Adrenal gland (tissue), 9 donors: ENCODE measurements at regions not wholly inside any gene's neighbourhood (a gene's known extent, or its start where the extent isn't known, plus 50 kb on each side); places are given as distances from the start of the nearest gene placed in this dataset.
"Not testable (repeated sequence)": the region's sequence is repeated elsewhere in the genome, so short reads cannot be mapped to it uniquely, and the experiment has no call there.

ENCODE experiments used
- DNase-seq, 7 donors: peaks; one replicate each; pipeline ENCODE4 v3.0.0-alpha.2; 2019 to 2020
- H3K27ac ChIP-seq, 5 donors: fragments of 200-600 bp; sonication (generic) in 4 of 5; 1 replicate in 3 of 5; 2 replicates in 2 of 5; pipeline versions ENCODE4 v1.5.1 to v1.8.0; 2016 to 2020; ENCODE audit warnings: mild to moderate bottlenecking in 1 of 5
- H3K27me3 ChIP-seq: fragments of 200-600 bp; 2 replicates; pipeline ENCODE4 v1.8.0; 2021
- H3K36me3 ChIP-seq, 2 donors: fragments of 200-600 bp; replicated peaks in 1 of 2; 1 replicate in 1 of 2; 2 replicates in 1 of 2; pipeline versions ENCODE4 v1.5.1 to v1.8.0; 2018 to 2022
- H3K4me1 ChIP-seq, 2 donors: fragments of 200-600 bp; replicated peaks in 1 of 2; 1 replicate in 1 of 2; 2 replicates in 1 of 2; pipeline versions ENCODE4 v1.5.1 to v1.8.0; 2018 to 2021
- H3K4me3 ChIP-seq, 4 donors: fragments of 200-600 bp; sonication (generic) in 3 of 4; one replicate each; pipeline ENCODE4 v1.5.1; 2016 to 2018
- H3K9me3 ChIP-seq, 3 donors: fragments of 200-600 bp; sonication (generic) in 1 of 3; replicated peaks in 1 of 3; 1 replicate in 2 of 3; 2 replicates in 1 of 3; pipeline versions ENCODE4 v1.5.1 to v1.8.0; 2016 to 2021
- CTCF ChIP-seq, 6 experiments: fragments of 450-650 bp in 4 of 6; fragments of 200-600 bp in 2 of 6; sonication (generic) in 1 of 6; IDR thresholded peaks; 1 replicate in 5 of 6; 2 replicates in 1 of 6; pipeline versions ENCODE4 v1.5.1 to v1.8.0; 2016 to 2021; ENCODE audit warnings: antibody characterized with exemption in 6 of 6, mild to moderate bottlenecking in 2 of 6, moderate library complexity in 1 of 6
- POLR2A ChIP-seq, 2 donors: fragments of 450-650 bp; IDR thresholded peaks; one replicate each; pipeline ENCODE4 v1.6.1; 2017; ENCODE audit warnings: antibody characterized with exemption in 2 of 2, mild to moderate bottlenecking in 2 of 2, moderate library complexity in 1 of 2
- WGBS, 4 donors: extraction: QIAGEN DNeasy Blood & Tissue Kit in 2 of 4; methylation state at CpG; one replicate each; pipeline versions ENCODE4 v1.1.5 to v1.1.7; 2013 to 2017; 5-methylcytosine and 5-hydroxymethylcytosine counted together
- intact Hi-C, 2 donors: fragments of 100-400 bp; cut with DNase I; formaldehyde crosslinking; loops; one replicate each; pipeline versions ENCODE4 v1.14.1 to v1.15.0; 2022 to 2023
- donor health status: healthy with polysubstance abuse.
- donor health status: Bipolar disorder and iron deficiency.
- donor health status: DM: yes; HTN: yes; CAD: no.
- donor health status: DM: no; HTN: no; CAD: no.
- donor health status: DM: no; HTN: no; CAD: no.

GRCh38 chr1:208737161-208737560 lies 493.0 kb upstream of the PLXNA2 start:
- intact Hi-C loops: no loop called here
- WGBS, 4 donors: 48 to 64% (median 62%) methylated on average over 4 of the region's 4 CpGs
- Histone ChIP-seq H3K27ac (no peak overlapping the region), H3K4me3 (no peak overlapping the region), H3K4me1 (no peaks in the 10 kb centered on the region), H3K9me3 (no peaks in the 10 kb centered on the region), H3K27me3 (no peaks in the 10 kb centered on the region), H3K36me3 (no peaks in the 10 kb centered on the region)
- TF ChIP-seq CTCF (IDR thresholded peaks at IDR 0.05) (no peak), POLR2A (IDR thresholded peaks at IDR 0.05) (no peak)
- DNase-seq: no peak

GRCh38 chr1:208737922-208738321 lies 493.7 kb upstream of the PLXNA2 start:
- WGBS, 4 donors: 89 to 93% (median 90%) methylated on average over 4 of the region's 4 CpGs
- no peak for DNase-seq
- H3K27me3 ChIP-seq: no peaks in the 10 kb centered on the region
- no peaks in the 10 kb centered on the region for H3K9me3 ChIP-seq
- intact Hi-C loops: no loop called here
- H3K27ac ChIP-seq: no peak overlapping the region
- H3K36me3 ChIP-seq: no peaks in the 10 kb centered on the region
- H3K4me3 ChIP-seq: no peak overlapping the region
- H3K4me1 ChIP-seq: no peaks in the 10 kb centered on the region
- no peak for TF ChIP-seq POLR2A (IDR thresholded peaks at IDR 0.05)
- no peak for TF ChIP-seq CTCF (IDR thresholded peaks at IDR 0.05)

- 91 to 98% (median 94%) methylated on average over 3 to 20 of the region's 20 CpGs for WGBS, 4 donors
- H3K27ac ChIP-seq, H3K4me1 ChIP-seq, H3K4me3 ChIP-seq, intact Hi-C loops, H3K36me3 ChIP-seq, H3K27me3 ChIP-seq, DNase-seq, H3K9me3 ChIP-seq: not testable (repeated sequence)
Observed at GRCh38 chr1:208739636-208740035, 495.5 kb upstream of the PLXNA2 start.

GRCh38 chr1:208741296-208741695 lies 497.1 kb upstream of the PLXNA2 start:
- DNase-seq: no peak
- TF ChIP-seq CTCF (IDR thresholded peaks at IDR 0.05) (no peak), POLR2A (IDR thresholded peaks at IDR 0.05) (no peak)
- Histone ChIP-seq H3K9me3 (no peaks in the 10 kb centered on the region), H3K27me3 (no peaks in the 10 kb centered on the region), H3K36me3 (no peaks in the 10 kb centered on the region), H3K27ac (no peak overlapping the region), H3K4me1 (no peaks in the 10 kb centered on the region), H3K4me3 (no peak overlapping the region)
- intact Hi-C loops: no loop called here
- 81 to 92% (median 84%) methylated on average over 3 of the region's 3 CpGs for WGBS, 4 donors

- no peaks in the 10 kb centered on the region for H3K36me3 ChIP-seq
- WGBS, 4 donors: 83 to 91% (median 86%) methylated on average over 5 of the region's 5 CpGs
- TF ChIP-seq POLR2A (IDR thresholded peaks at IDR 0.05): no peak
- intact Hi-C loops: no loop called here
- no peak for DNase-seq
- H3K9me3 ChIP-seq: no peaks in the 10 kb centered on the region
- no peaks in the 10 kb centered on the region for H3K4me1 ChIP-seq
- H3K4me3 ChIP-seq: no peak overlapping the region
- H3K27me3 ChIP-seq: no peaks in the 10 kb centered on the region
- no peak overlapping the region for H3K27ac ChIP-seq
Observed at GRCh38 chr1:208743361-208743760, 499.2 kb upstream of the PLXNA2 start.
